OCI-LY3 (cell line): ENCODE measurements at regions not wholly inside any gene's neighbourhood (a gene's known extent, or its start where the extent isn't known, plus 50 kb on each side); places are given as distances from the start of the nearest gene placed in this dataset.

Experiments used
- H2AFZ ChIP-seq: fragments of 200-600, 300-600 bp; shearing (Covaris generic); 2 replicates; pipeline ENCODE4 v1.6.0; 2014; ENCODE audit warnings: antibody characterized with exemption, low read depth, low read length
- H3K27ac ChIP-seq: fragments of 200-600, 300-600 bp; sonication (generic); 2 replicates; pipeline ENCODE4 v1.5.1; 2014; ENCODE audit warnings: mild to moderate bottlenecking, low read length, moderate library complexity, mixed read lengths
- H3K27me3 ChIP-seq: fragments of 200-600, 300-600 bp; sonication (generic); 2 replicates; pipeline ENCODE4 v1.6.1; 2014; ENCODE audit warnings: low read depth, low read length, mixed read lengths
- H3K36me3 ChIP-seq: fragments of 200-600, 300-600 bp; sonication (generic); replicated peaks from 2 replicates; pipeline ENCODE3; 2014; ENCODE audit warnings: low read depth, low read length, mixed read lengths
- H3K4me1 ChIP-seq: fragments of 300-600, 200-600 bp; sonication (generic); 2 replicates; pipeline ENCODE4 v1.6.1; 2014; ENCODE audit warnings: low read length, mixed read lengths
- H3K4me2 ChIP-seq: fragments of 200-600, 300-600 bp; sonication (generic); 2 replicates; pipeline ENCODE4 v1.6.1; 2014; ENCODE audit warnings: low read length, mixed read lengths
- H3K4me3 ChIP-seq: fragments of 300-600, 200-600 bp; sonication (generic); 2 replicates; pipeline ENCODE4 v1.5.1; 2014; ENCODE audit warnings: antibody characterized with exemption, mild to moderate bottlenecking, low read length, moderate library complexity
- H3K79me2 ChIP-seq: fragments of 300-600, 200-600 bp; shearing (Covaris generic); 2 replicates; pipeline ENCODE4 v1.6.1; 2014; ENCODE audit warnings: mild to moderate bottlenecking, low read length, mixed read lengths
- H3K9ac ChIP-seq: fragments of 300-600, 200-600 bp; shearing (Covaris generic); 2 replicates; pipeline ENCODE4 v1.6.0; 2014; ENCODE audit warnings: mild to moderate bottlenecking, low read length, moderate library complexity
- H3K9me3 ChIP-seq: fragments of 200-600, 300-600 bp; shearing (Covaris generic); 2 replicates; pipeline ENCODE4 v1.6.1; 2014; ENCODE audit warnings: low read length, mixed read lengths; ENCODE audit not compliant: insufficient read depth
- H4K20me1 ChIP-seq: fragments of 200-600, 300-600 bp; sonication (generic); 2 replicates; pipeline ENCODE4 v1.6.1; 2016; ENCODE audit warnings: low read length, mixed read lengths; ENCODE audit not compliant: insufficient read depth
- CTCF ChIP-seq: fragments of 200-600, 300-600 bp; sonication (generic); IDR thresholded peaks from 2 replicates; pipeline ENCODE4 v1.5.1; 2014; ENCODE audit warnings: antibody characterized with exemption, low read length, low read depth
- EZH2phosphoT487 ChIP-seq: fragments of 200-600 bp; shearing (Covaris generic); IDR thresholded peaks from 2 replicates; pipeline ENCODE4 v1.6.1; 2018; ENCODE audit warnings: antibody characterized with exemption, mixed run types, low read depth

- Histone ChIP-seq H3K4me3 (no peak overlapping the region), H3K4me1 (no peaks in the 10 kb centered on the region), H3K4me2 (no peak overlapping the region), H3K36me3 (no peaks in the 10 kb centered on the region), H2AFZ (no peak overlapping the region), H3K27me3 (no peaks in the 10 kb centered on the region), H3K79me2 (no peaks in the 10 kb centered on the region), H3K9ac (no peak overlapping the region), H3K9me3 (no peaks in the 10 kb centered on the region), H4K20me1 (no peaks in the 10 kb centered on the region), H3K27ac (no peak overlapping the region)
- TF ChIP-seq CTCF: no peak
- TF ChIP-seq EZH2phosphoT487: no peak
Observed at GRCh38 chr1:47550929-47551328, 113.1 kb downstream of the FOXD2 start.

GRCh38 chr1:47551971-47552528, 114.2 kb downstream of the FOXD2 start:
- Histone ChIP-seq H3K4me1 (no peaks in the 10 kb centered on the region), H3K27me3 (no peaks in the 10 kb centered on the region), H3K79me2 (no peaks in the 10 kb centered on the region), H3K4me2 (no peak overlapping the region), H4K20me1 (no peaks in the 10 kb centered on the region), H3K4me3 (no peak overlapping the region), H3K36me3 (no peaks in the 10 kb centered on the region), H3K9ac (no peak overlapping the region), H2AFZ (no peak overlapping the region), H3K9me3 (no peaks in the 10 kb centered on the region), H3K27ac (no peak overlapping the region)
- TF ChIP-seq CTCF: no peak
- no peak for TF ChIP-seq EZH2phosphoT487

- Histone ChIP-seq H3K4me1 (no peaks in the 10 kb centered on the region), H3K36me3 (no peaks in the 10 kb centered on the region), H3K27ac (no peak overlapping the region), H3K4me3 (no peak overlapping the region), H3K9me3 (no peaks in the 10 kb centered on the region), H3K27me3 (no peaks in the 10 kb centered on the region), H3K79me2 (no peaks in the 10 kb centered on the region), H4K20me1 (no peaks in the 10 kb centered on the region), H3K9ac (no peak overlapping the region), H2AFZ (no peak overlapping the region), H3K4me2 (no peak overlapping the region)
- TF ChIP-seq CTCF: no peak
- TF ChIP-seq EZH2phosphoT487: no peak
Observed at GRCh38 chr1:47554082-47554481, 116.2 kb downstream of the FOXD2 start.

- no peak overlapping the region for H3K4me2 ChIP-seq
- no peak for TF ChIP-seq CTCF
- TF ChIP-seq EZH2phosphoT487: no peak
- H3K9ac ChIP-seq: no peak overlapping the region
- no peaks in the 10 kb centered on the region for H3K36me3 ChIP-seq
- no peaks in the 10 kb centered on the region for H3K9me3 ChIP-seq
- H3K27ac ChIP-seq: no peak overlapping the region
- no peaks in the 10 kb centered on the region for H4K20me1 ChIP-seq
- H3K4me3 ChIP-seq: no peak overlapping the region
- no peaks in the 10 kb centered on the region for H3K79me2 ChIP-seq
- H2AFZ ChIP-seq: no peak overlapping the region
- H3K27me3 ChIP-seq: no peaks in the 10 kb centered on the region
- no peaks in the 10 kb centered on the region for H3K4me1 ChIP-seq
Observed at GRCh38 chr1:47554901-47555300, 117.1 kb downstream of the FOXD2 start.
